H9 (cell line): ENCODE measurements at regions not wholly inside any gene's neighbourhood (a gene's known extent, or its start where the extent isn't known, plus 50 kb on each side); places are given as distances from the start of the nearest gene placed in this dataset.

Source experiments
- DNase-seq: peaks from one replicate; pipeline ENCODE4 v3.0.0-alpha.2; 2017
- H2AFZ ChIP-seq: one replicate; pipeline ENCODE4 v1.6.1; 2013; ENCODE audit warnings: mild to moderate bottlenecking, low read length, control low read depth, moderate library complexity
- H2AK5ac ChIP-seq: 2 replicates; pipeline ENCODE4 v1.6.1; 2013; ENCODE audit warnings: low read length, control low read depth, mixed read lengths; ENCODE audit not compliant: insufficient read length
- H2BK120ac ChIP-seq: one replicate; pipeline ENCODE4 v1.6.1; 2013; ENCODE audit warnings: low read depth, mild to moderate bottlenecking, low read length, control low read depth, inconsistent platforms; ENCODE audit not compliant: poor library complexity, severe bottlenecking
- H2BK12ac ChIP-seq: 2 replicates; pipeline ENCODE4 v1.6.1; 2013; ENCODE audit warnings: low read length, control low read depth, mixed read lengths, low read depth; ENCODE audit not compliant: insufficient read length
- H2BK15ac ChIP-seq: 2 replicates; pipeline ENCODE4 v1.6.1; 2013; ENCODE audit warnings: low read depth, low read length, control low read depth
- H2BK20ac ChIP-seq: one replicate; pipeline ENCODE4 v1.6.1; 2013; ENCODE audit warnings: low read depth, mild to moderate bottlenecking, low read length, control low read depth, inconsistent platforms; ENCODE audit not compliant: poor library complexity, severe bottlenecking
- H2BK5ac ChIP-seq: 2 replicates; pipeline ENCODE4 v1.6.1; 2013; ENCODE audit warnings: low read length, control low read depth, mixed read lengths; ENCODE audit not compliant: insufficient read length
- H3K14ac ChIP-seq: 2 replicates; pipeline ENCODE4 v1.6.1; 2013; ENCODE audit warnings: low read length, control low read depth; ENCODE audit not compliant: insufficient read depth
- H3K18ac ChIP-seq: 2 replicates; pipeline ENCODE4 v1.6.1; 2013; ENCODE audit warnings: low read depth, mild to moderate bottlenecking, mixed read lengths, low read length, control low read depth; ENCODE audit not compliant: insufficient read length
- H3K23ac ChIP-seq: 2 replicates; pipeline ENCODE4 v1.6.1; 2013; ENCODE audit warnings: low read length, control low read depth, mixed read lengths, low read depth; ENCODE audit not compliant: insufficient read length
- H3K23me2 ChIP-seq: 2 replicates; pipeline ENCODE4 v1.6.1; 2013; ENCODE audit warnings: low read depth, mild to moderate bottlenecking, mixed read lengths, low read length, control low read depth; ENCODE audit not compliant: insufficient read length, poor library complexity, severe bottlenecking
- H3K27ac ChIP-seq: 2 replicates; pipeline ENCODE4 v1.5.1; 2013; ENCODE audit warnings: low read length, control low read depth, mixed read lengths, low read depth; ENCODE audit not compliant: insufficient read length
- H3K27me3 ChIP-seq: 2 replicates; pipeline ENCODE4 v1.6.1; 2013; ENCODE audit warnings: low read length, control low read depth, inconsistent platforms; ENCODE audit not compliant: insufficient read depth
- H3K4ac ChIP-seq: 2 replicates; pipeline ENCODE4 v1.6.1; 2013; ENCODE audit warnings: low read depth, mild to moderate bottlenecking, control low read depth, inconsistent platforms, low read length, moderate library complexity
- H3K4me1 ChIP-seq: 2 replicates; pipeline ENCODE4 v1.6.1; 2013; ENCODE audit warnings: low read length, control low read depth, inconsistent platforms; ENCODE audit not compliant: insufficient read depth
- H3K4me2 ChIP-seq: 2 replicates; pipeline ENCODE4 v1.6.1; 2013; ENCODE audit warnings: low read length, control low read depth, mixed read lengths; ENCODE audit not compliant: insufficient read length, insufficient read depth
- H3K56ac ChIP-seq: 2 replicates; pipeline ENCODE4 v1.6.1; 2013; ENCODE audit warnings: low read depth, mild to moderate bottlenecking, mixed read lengths, low read length, control low read depth; ENCODE audit not compliant: insufficient read length
- H3K79me1 ChIP-seq: 2 replicates; pipeline ENCODE4 v1.6.1; 2013; ENCODE audit warnings: low read depth, mild to moderate bottlenecking, moderate library complexity, low read length, control low read depth, inconsistent platforms; ENCODE audit not compliant: insufficient read depth, poor library complexity, severe bottlenecking
- H3K79me2 ChIP-seq: 2 replicates; pipeline ENCODE4 v1.6.1; 2013; ENCODE audit warnings: low read length, control low read depth, inconsistent platforms; ENCODE audit not compliant: insufficient read depth
- H3K9ac ChIP-seq: 2 replicates; pipeline ENCODE4 v1.6.1; 2013; ENCODE audit warnings: low read length, control low read depth, mixed read lengths; ENCODE audit not compliant: insufficient read length; ENCODE audit errors: extremely low read depth
- H3K9me3 ChIP-seq: one replicate; pipeline ENCODE4 v1.6.1; 2013; ENCODE audit warnings: low read depth, low read length, inconsistent platforms; ENCODE audit not compliant: control insufficient read depth
- H3T11ph ChIP-seq: one replicate; pipeline ENCODE4 v1.6.1; 2013; ENCODE audit warnings: mild to moderate bottlenecking, low read length, control low read depth, inconsistent platforms
- H4K20me1 ChIP-seq: one replicate; pipeline ENCODE4 v1.6.1; 2013; ENCODE audit not compliant: control insufficient read depth, insufficient read length, insufficient read depth
- H4K5ac ChIP-seq: 2 replicates; pipeline ENCODE4 v1.6.1; 2013; ENCODE audit warnings: low read depth, mild to moderate bottlenecking, mixed read lengths, low read length, control low read depth; ENCODE audit not compliant: insufficient read length
- H4K8ac ChIP-seq: replicated peaks from 2 replicates; pipeline ENCODE4 v1.6.1; 2013; ENCODE audit warnings: low read length, control low read depth, mixed read lengths, low read depth; ENCODE audit not compliant: insufficient read length
- H4K91ac ChIP-seq: 2 replicates; pipeline ENCODE4 v1.6.1; 2013; ENCODE audit warnings: low read depth, mild to moderate bottlenecking, moderate library complexity, mixed read lengths, low read length, control low read depth; ENCODE audit not compliant: insufficient read length
- H3K27ac Mint-ChIP-seq, 3 experiments: 2 replicates in 2 of 3; 3 replicates in 1 of 3; pipeline ENCODE4 v1.8.0; 2020 to 2021; ENCODE audit warnings: mixed read lengths in 3 of 3, mild to moderate bottlenecking in 1 of 3, moderate library complexity in 1 of 3
- H3K27me3 Mint-ChIP-seq: 2 replicates; pipeline ENCODE4 v1.8.0; 2021; ENCODE audit warnings: low read depth, mild to moderate bottlenecking, moderate library complexity, mixed read lengths
- H3K36me3 Mint-ChIP-seq, 3 experiments: 2 replicates in 2 of 3; 3 replicates in 1 of 3; pipeline ENCODE4 v1.8.0; 2020 to 2021; ENCODE audit warnings: low read depth in 3 of 3, mixed read lengths in 3 of 3; ENCODE audit not compliant: insufficient read depth in 1 of 3
- H3K4me1 Mint-ChIP-seq, 2 experiments: 2 replicates each; pipeline ENCODE4 v1.8.0; 2020; ENCODE audit warnings: mixed read lengths in 2 of 2
- H3K4me3 Mint-ChIP-seq, 2 experiments: 2 replicates in 1 of 2; 3 replicates in 1 of 2; pipeline ENCODE4 v1.8.0; 2020 to 2021; ENCODE audit warnings: mild to moderate bottlenecking in 2 of 2, mixed read lengths in 2 of 2, moderate library complexity in 1 of 2
- H3K9me3 Mint-ChIP-seq, 2 experiments: 2 replicates in 1 of 2; 3 replicates in 1 of 2; pipeline ENCODE4 v1.8.0; 2020; ENCODE audit warnings: mild to moderate bottlenecking in 2 of 2, mixed read lengths in 2 of 2, moderate library complexity in 1 of 2
- WGBS: extraction: QIAGEN DNeasy Blood & Tissue Kit; methylation state at CpG from one replicate; pipeline ENCODE4 v1.1.7; 2013; ENCODE audit warnings: missing lambda C conversion rate, low lambda C conversion rate, mixed read lengths; ENCODE audit not compliant: insufficient read length; ENCODE audit errors: extremely low coverage; 5-methylcytosine and 5-hydroxymethylcytosine counted together
- TF ChIP-seq, protein P1 (sequence below): fragments of 200-600 bp; sonication (generic); conservative IDR thresholded peaks from 3 replicates; pipeline ENCODE4 v1.8.0; 2021; ENCODE audit warnings: antibody characterized with exemption, mild to moderate bottlenecking

DNA sequence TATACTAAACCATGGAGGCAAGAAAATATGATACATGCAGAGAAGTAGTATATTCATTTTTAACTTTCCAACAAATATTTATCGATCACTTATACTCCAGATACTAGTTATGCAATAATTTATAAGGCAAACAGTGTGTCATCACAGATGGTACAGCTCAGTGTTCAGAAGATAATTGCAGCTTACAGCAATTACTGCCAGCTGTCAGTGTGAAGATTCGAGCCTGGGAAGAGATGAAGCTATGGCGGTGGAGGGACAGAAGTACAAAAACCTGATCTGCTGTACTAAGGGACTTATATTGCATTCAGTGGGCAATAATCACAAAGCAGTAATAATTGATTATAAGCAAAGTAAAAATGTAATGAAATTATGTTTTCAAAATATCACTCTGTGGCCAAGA lies 170.6 kb upstream of the EPHA3 start:
- Histone ChIP-seq H2BK5ac (no peak overlapping the region), H2AFZ (no peak overlapping the region), H2BK15ac (no peak overlapping the region), H3K9me3 (no peaks in the 10 kb centered on the region), H3K79me1 (no peaks in the 10 kb centered on the region), H3K18ac (no peak overlapping the region), H3K14ac (no peak overlapping the region), H4K5ac (no peak overlapping the region), H3K79me2 (no peaks in the 10 kb centered on the region), H3K4me2 (no peak overlapping the region), H4K8ac (no peak overlapping the region), H3T11ph (no peak overlapping the region), H3K9ac (no peak overlapping the region), H3K27ac (no peak overlapping the region), H3K27me3 (no peaks in the 10 kb centered on the region), H2BK120ac (no peak overlapping the region), H3K56ac (no peak overlapping the region), H2BK20ac (no peak overlapping the region), H4K91ac (no peak overlapping the region), H3K23me2 (no peaks in the 10 kb centered on the region), H2AK5ac (no peak overlapping the region), H3K4me1 (no peaks in the 10 kb centered on the region), H3K4ac (no peak overlapping the region), H2BK12ac (no peak overlapping the region), H3K23ac (no peak overlapping the region), H4K20me1 (no peaks in the 10 kb centered on the region)
- H3K27me3 Mint-ChIP-seq, result no peaks in the 10 kb centered on the region
- H3K36me3 Mint-ChIP-seq, result no peaks in the 10 kb centered on the region
- TF ChIP-seq, protein P1, sequence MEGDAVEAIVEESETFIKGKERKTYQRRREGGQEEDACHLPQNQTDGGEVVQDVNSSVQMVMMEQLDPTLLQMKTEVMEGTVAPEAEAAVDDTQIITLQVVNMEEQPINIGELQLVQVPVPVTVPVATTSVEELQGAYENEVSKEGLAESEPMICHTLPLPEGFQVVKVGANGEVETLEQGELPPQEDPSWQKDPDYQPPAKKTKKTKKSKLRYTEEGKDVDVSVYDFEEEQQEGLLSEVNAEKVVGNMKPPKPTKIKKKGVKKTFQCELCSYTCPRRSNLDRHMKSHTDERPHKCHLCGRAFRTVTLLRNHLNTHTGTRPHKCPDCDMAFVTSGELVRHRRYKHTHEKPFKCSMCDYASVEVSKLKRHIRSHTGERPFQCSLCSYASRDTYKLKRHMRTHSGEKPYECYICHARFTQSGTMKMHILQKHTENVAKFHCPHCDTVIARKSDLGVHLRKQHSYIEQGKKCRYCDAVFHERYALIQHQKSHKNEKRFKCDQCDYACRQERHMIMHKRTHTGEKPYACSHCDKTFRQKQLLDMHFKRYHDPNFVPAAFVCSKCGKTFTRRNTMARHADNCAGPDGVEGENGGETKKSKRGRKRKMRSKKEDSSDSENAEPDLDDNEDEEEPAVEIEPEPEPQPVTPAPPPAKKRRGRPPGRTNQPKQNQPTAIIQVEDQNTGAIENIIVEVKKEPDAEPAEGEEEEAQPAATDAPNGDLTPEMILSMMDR, result no peak
- H3K4me1 Mint-ChIP-seq, result no peaks in the 10 kb centered on the region
- no peak overlapping the region for H3K27ac Mint-ChIP-seq
- H3K9me3 Mint-ChIP-seq, result no peaks in the 10 kb centered on the region
- H3K4me3 Mint-ChIP-seq, result no peak overlapping the region
- DNase-seq, result no peak
- no CpG with 5 or more reads among the region's 3 CpGs for WGBS
